Smooth muscle cell (in vitro differentiated cells): ENCODE measurements at regions not wholly inside any gene's neighbourhood (a gene's known extent, or its start where the extent isn't known, plus 50 kb on each side); places are given as distances from the start of the nearest gene placed in this dataset.

Experiments
- DNase-seq: peaks from one replicate; lab custom pipeline; 2025; ENCODE audit not compliant: unreplicated experiment; lab: John Stamatoyannopoulos, UW
- H2AFZ ChIP-seq: fragments of 200-600 bp; sonication (generic); 2 replicates; pipeline ENCODE4 v1.6.0; 2016; ENCODE audit warnings: antibody characterized with exemption, low read depth, mild to moderate bottlenecking
- H3F3A ChIP-seq: fragments of 200-600 bp; sonication (generic); 2 replicates; pipeline ENCODE4 v1.6.0; 2017; ENCODE audit warnings: antibody characterized with exemption, low read depth
- H3K27ac ChIP-seq: fragments of 200-600 bp; sonication (generic); 2 replicates; pipeline ENCODE4 v1.5.1; 2016; ENCODE audit warnings: low read depth, mild to moderate bottlenecking
- H3K27me3 ChIP-seq: fragments of 200-600 bp; sonication (generic); 2 replicates; pipeline ENCODE4 v1.6.1; 2016; ENCODE audit warnings: low read depth, mild to moderate bottlenecking
- H3K36me3 ChIP-seq: fragments of 200-600 bp; sonication (generic); 2 replicates; pipeline ENCODE4 v1.5.1; 2016; ENCODE audit warnings: low read depth
- H3K4me1 ChIP-seq: fragments of 200-600 bp; sonication (generic); 2 replicates; pipeline ENCODE4 v1.5.1; 2016; ENCODE audit warnings: low read depth
- H3K4me2 ChIP-seq: fragments of 200-600 bp; sonication (generic); 2 replicates; pipeline ENCODE4 v1.6.0; 2016; ENCODE audit warnings: mild to moderate bottlenecking
- H3K4me3 ChIP-seq: fragments of 200-600 bp; sonication (generic); 2 replicates; pipeline ENCODE4 v1.5.1; 2016; ENCODE audit warnings: mild to moderate bottlenecking
- H3K79me2 ChIP-seq: fragments of 200-600 bp; sonication (generic); 2 replicates; pipeline ENCODE4 v1.6.0; 2016; ENCODE audit warnings: low read depth, mild to moderate bottlenecking
- H3K9ac ChIP-seq: fragments of 200-600 bp; sonication (generic); 2 replicates; pipeline ENCODE4 v1.6.0; 2016; ENCODE audit warnings: low read depth
- H3K9me3 ChIP-seq: fragments of 200-600 bp; sonication (generic); replicated peaks from 2 replicates; pipeline ENCODE4 v1.5.1; 2016; ENCODE audit warnings: low read depth
- H4K20me1 ChIP-seq: fragments of 200-600 bp; sonication (generic); 2 replicates; pipeline ENCODE4 v1.6.0; 2016; ENCODE audit warnings: low read depth
- CTCF ChIP-seq: fragments of 200-600 bp; sonication (generic); IDR thresholded peaks from 2 replicates; pipeline ENCODE4 v1.5.1; 2017; ENCODE audit warnings: borderline replicate concordance, mild to moderate bottlenecking, antibody characterized with exemption; ENCODE audit not compliant: insufficient read depth, poor library complexity, severe bottlenecking
- WGBS: methylation state at CpG from one replicate; pipeline ENCODE4 v1.1.7; 2016; ENCODE audit warnings: low lambda C conversion rate; 5-methylcytosine and 5-hydroxymethylcytosine counted together

- WGBS = 92% methylated on average over 4 of the region's 4 CpGs
Measured at GRCh38 chr11:130587658-130588057, 139.2 kb downstream of the ADAMTS15 start.

GRCh38 chr11:130588471-130588870 lies 140.0 kb downstream of the ADAMTS15 start:
- Histone ChIP-seq H3K36me3 (no peaks in the 10 kb centered on the region), H2AFZ (no peak overlapping the region), H3K4me3 (no peak overlapping the region), H3K27ac (no peak overlapping the region), H3K9me3 (no peaks in the 10 kb centered on the region), H3K79me2 (no peaks in the 10 kb centered on the region), H3K27me3 (no peaks in the 10 kb centered on the region), H3K4me2 (no peak overlapping the region), H3F3A (no peaks in the 10 kb centered on the region), H3K4me1 (no peaks in the 10 kb centered on the region), H3K9ac (no peak overlapping the region), H4K20me1 (no peaks in the 10 kb centered on the region)
- 90% methylated on average over 2 of the region's 2 CpGs for WGBS
- no peak for TF ChIP-seq CTCF
- no peak for DNase-seq

More at GRCh38 chr11:130587658-130588057, 139.2 kb downstream of the ADAMTS15 start:
- no peaks in the 10 kb centered on the region for H4K20me1 ChIP-seq
- no peaks in the 10 kb centered on the region for H3K9me3 ChIP-seq
- no peak overlapping the region for H3K9ac ChIP-seq
- no peaks in the 10 kb centered on the region for H3K4me1 ChIP-seq
- H3K4me3 ChIP-seq = no peak overlapping the region
- H3K27ac ChIP-seq = no peak overlapping the region
- no peak for DNase-seq
- H3F3A ChIP-seq = peaks cover under 1% of the 10 kb centered on the region
- H2AFZ ChIP-seq = no peak overlapping the region
- no peak for TF ChIP-seq CTCF
- no peaks in the 10 kb centered on the region for H3K27me3 ChIP-seq
- no peaks in the 10 kb centered on the region for H3K36me3 ChIP-seq
- no peaks in the 10 kb centered on the region for H3K79me2 ChIP-seq
- H3K4me2 ChIP-seq = no peak overlapping the region

GRCh38 chr11:130592056-130592455 lies 143.6 kb downstream of the ADAMTS15 start:
- Histone ChIP-seq H3K4me3 (no peak overlapping the region), H3K27ac (no peak overlapping the region), H3K27me3 (no peaks in the 10 kb centered on the region), H3K36me3 (no peaks in the 10 kb centered on the region), H2AFZ (no peak overlapping the region), H3F3A (no peaks in the 10 kb centered on the region), H3K9ac (no peak overlapping the region), H3K4me2 (no peak overlapping the region), H3K9me3 (no peaks in the 10 kb centered on the region), H3K4me1 (no peaks in the 10 kb centered on the region), H3K79me2 (no peaks in the 10 kb centered on the region), H4K20me1 (no peaks in the 10 kb centered on the region)
- WGBS = 4% methylated on average over 2 of the region's 2 CpGs
- no peak for TF ChIP-seq CTCF
- DNase-seq = no peak

GRCh38 chr11:130593064-130593463 lies 144.6 kb downstream of the ADAMTS15 start:
- Histone ChIP-seq H3K9me3 (no peaks in the 10 kb centered on the region), H3K4me2 (no peak overlapping the region), H3K79me2 (no peaks in the 10 kb centered on the region), H4K20me1 (no peaks in the 10 kb centered on the region), H3K27ac (no peak overlapping the region), H3F3A (no peaks in the 10 kb centered on the region), H2AFZ (no peak overlapping the region), H3K4me1 (no peaks in the 10 kb centered on the region), H3K9ac (no peak overlapping the region), H3K4me3 (no peak overlapping the region), H3K36me3 (no peaks in the 10 kb centered on the region), H3K27me3 (no peaks in the 10 kb centered on the region)
- DNase-seq = no peak
- WGBS = 71% methylated on average over 2 of the region's 2 CpGs
- no peak for TF ChIP-seq CTCF
